ENCODE measurements at regions not wholly inside any gene's neighbourhood (a gene's known extent, or its start where the extent isn't known, plus 50 kb on each side); places are given as distances from the start of the nearest gene placed in this dataset.

DNA sequence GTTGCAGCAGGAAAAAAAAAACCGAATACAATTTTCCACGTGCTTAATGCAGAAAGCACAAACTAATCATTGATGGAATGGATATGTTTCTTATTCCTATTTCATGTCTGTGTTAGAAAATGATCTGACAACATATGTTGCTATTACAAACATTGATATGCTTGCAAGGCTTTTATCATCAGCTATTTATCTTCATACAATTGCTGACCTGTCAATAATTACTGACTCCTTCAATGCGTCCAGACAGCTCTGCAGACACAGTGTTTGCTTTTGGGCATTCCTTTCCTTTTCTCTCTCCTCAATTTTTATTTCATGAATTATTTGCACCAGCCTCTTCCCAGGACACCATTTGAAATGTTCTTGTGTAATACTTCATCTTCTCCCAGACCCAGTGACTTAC lies 246.2 kb downstream of the SEC23IP start:
- no peak for TF ChIP-seq POLR2AphosphoS5 (IDR thresholded peaks at IDR 0.05)
- no peak for TF ChIP-seq POLR2A (IDR thresholded peaks at IDR 0.05)
